Endothelial cell of umbilical vein (primary cell): ENCODE measurements at regions not wholly inside any gene's neighbourhood (a gene's known extent, or its start where the extent isn't known, plus 50 kb on each side); places are given as distances from the start of the nearest gene placed in this dataset.

Experiments used
- BruUV-seq: library from RNA; stranded (reverse); fragments of 400-500 nt; replicated peaks from 2 replicates; lab custom pipeline; 2021; lab: Mats Ljungman, UMichigan
- CTCF ChIA-PET: fragments of 300-600, 350-600 bp; sonication (Branson Sonifier 250); formaldehyde crosslinking; loops from one replicate; lab custom pipeline; 2021; ENCODE audit warnings: antibody characterized with exemption, inconsistent platforms; lab: Charles Lee
- POLR2A ChIA-PET: fragments of 300-600, 350-600 bp; sonication (Branson Sonifier 250); formaldehyde crosslinking; loops from one replicate; lab custom pipeline; 2021; ENCODE audit warnings: antibody characterized with exemption, inconsistent platforms; lab: Charles Lee
- DNase-seq: peaks from one replicate; pipeline ENCODE4 v3.0.0-alpha.2; 2011; ENCODE audit warnings: low read depth, low spot score
- FAIRE-seq: peaks from 2 replicates; lab custom pipeline; 2011; peaks lifted over from hg19 to GRCh38; lab: Jason Lieb, UNC
- H2AFZ ChIP-seq: 2 replicates; pipeline ENCODE4 v1.6.0; 2012; ENCODE audit warnings: low read depth, low read length, control low read depth, inconsistent platforms
- H3K27ac ChIP-seq: 2 replicates; pipeline ENCODE4 v1.5.1; 2011; ENCODE audit warnings: low read depth, mild to moderate bottlenecking, control low read depth, low read length, moderate library complexity; ENCODE audit not compliant: insufficient read depth
- H3K27me3 ChIP-seq, 2 experiments: 2 replicates each; pipeline versions ENCODE4 v1.6.0 to v1.6.1; 2011; ENCODE audit warnings: low read length in 2 of 2, mixed read lengths in 1 of 2; ENCODE audit not compliant: control insufficient read depth in 2 of 2, insufficient read depth in 2 of 2
- H3K36me3 ChIP-seq, 2 experiments: 2 replicates in 1 of 2; 3 replicates in 1 of 2; pipeline ENCODE4 v1.5.1; 2011; ENCODE audit warnings: low read length in 2 of 2, mild to moderate bottlenecking in 1 of 2, moderate library complexity in 1 of 2; ENCODE audit not compliant: control insufficient read depth in 2 of 2, insufficient read depth in 2 of 2; ENCODE audit errors: extremely low read depth in 1 of 2
- H3K4me1 ChIP-seq: 3 replicates; pipeline ENCODE4 v1.5.1; 2011; ENCODE audit warnings: mild to moderate bottlenecking, low read length; ENCODE audit not compliant: control insufficient read depth, insufficient read depth; ENCODE audit errors: extremely low read depth
- H3K4me2 ChIP-seq: 2 replicates; pipeline ENCODE4 v1.6.1; 2011; ENCODE audit warnings: low read length, control low read depth, mixed read lengths; ENCODE audit not compliant: insufficient read depth
- H3K4me3 ChIP-seq, 3 experiments: fragments of 200-600 bp in 1 of 3; sonication (generic), shearing (Covaris generic) in 1 of 3; replicated peaks in 1 of 3; 2 replicates each; pipeline ENCODE4 v1.5.1; 2011 to 2016; ENCODE audit warnings: control low read depth in 3 of 3, low read length in 3 of 3, mild to moderate bottlenecking in 2 of 3, inconsistent platforms in 1 of 3, low read depth in 1 of 3, moderate library complexity in 1 of 3; ENCODE audit not compliant: insufficient read depth in 1 of 3
- H3K79me2 ChIP-seq: 2 replicates; pipeline ENCODE4 v1.6.0; 2012; ENCODE audit warnings: low read length, inconsistent platforms; ENCODE audit not compliant: control insufficient read depth, insufficient read depth
- H3K9ac ChIP-seq: replicated peaks from 2 replicates; pipeline ENCODE3; 2011; ENCODE audit warnings: low read length, control low read depth; ENCODE audit not compliant: insufficient read depth; ENCODE audit errors: extremely low read depth
- H3K9me1 ChIP-seq: replicated peaks from 3 replicates; pipeline ENCODE4 v1.6.0; 2011; ENCODE audit warnings: mild to moderate bottlenecking, low read length; ENCODE audit not compliant: control insufficient read depth, insufficient read depth; ENCODE audit errors: extremely low read depth
- H3K9me3 ChIP-seq: replicated peaks from 2 replicates; pipeline ENCODE4 v1.5.1; 2012; ENCODE audit warnings: low read length, inconsistent platforms; ENCODE audit not compliant: control insufficient read depth, insufficient read depth
- H4K20me1 ChIP-seq: replicated peaks from 2 replicates; pipeline ENCODE3; 2011; ENCODE audit warnings: mild to moderate bottlenecking, low read length; ENCODE audit not compliant: control insufficient read depth, insufficient read depth; ENCODE audit errors: extremely low read depth
- CTCF ChIP-seq, 2 donors: IDR thresholded peaks; 1 replicate in 1 of 2; 2 replicates in 1 of 2; pipeline ENCODE4 v1.5.1; 2011; ENCODE audit warnings: low read length in 2 of 2, mild to moderate bottlenecking in 2 of 2, moderate library complexity in 2 of 2, control low read depth in 1 of 2, inconsistent platforms in 1 of 2, low read depth in 1 of 2; ENCODE audit not compliant: insufficient read depth in 1 of 2; ENCODE audit errors: extremely low read depth in 1 of 2
- EZH2 ChIP-seq: IDR thresholded peaks from 2 replicates; pipeline ENCODE4 v1.6.1; 2012; ENCODE audit warnings: borderline replicate concordance, low read depth, mild to moderate bottlenecking, moderate library complexity, low read length, inconsistent platforms; ENCODE audit not compliant: severe bottlenecking
- FOS ChIP-seq: IDR thresholded peaks from 2 replicates; pipeline ENCODE4 v1.6.1; 2011; ENCODE audit warnings: mild to moderate bottlenecking, low read length, moderate library complexity, borderline replicate concordance; ENCODE audit not compliant: insufficient read depth
- GATA2 ChIP-seq: IDR thresholded peaks from 2 replicates; pipeline ENCODE4 v1.7.0; 2011; ENCODE audit warnings: low read depth, mild to moderate bottlenecking, moderate library complexity, mixed read lengths, low read length; ENCODE audit not compliant: insufficient read length, insufficient read depth
- JUN ChIP-seq: IDR thresholded peaks from 2 replicates; pipeline ENCODE4 v1.6.1; 2011; ENCODE audit warnings: borderline replicate concordance, low read depth; ENCODE audit not compliant: insufficient read length, insufficient read depth
- MAX ChIP-seq: IDR thresholded peaks from 2 replicates; pipeline ENCODE4 v1.6.1; 2011; ENCODE audit not compliant: insufficient read depth, insufficient read length
- MYC ChIP-seq: IDR thresholded peaks from one replicate; pipeline ENCODE4 v1.6.1; 2011; ENCODE audit warnings: mild to moderate bottlenecking, low read depth, low read length
- POLR2A ChIP-seq: IDR thresholded peaks from 2 replicates; pipeline ENCODE4 v1.6.1; 2012; ENCODE audit warnings: low read depth, mild to moderate bottlenecking, control low read depth, low read length
- POLR2AphosphoS5 ChIP-seq: IDR thresholded peaks from 2 replicates; pipeline ENCODE4 v1.6.1; 2012; ENCODE audit warnings: low read depth, mild to moderate bottlenecking, control low read depth, low read length, moderate library complexity; ENCODE audit not compliant: insufficient read depth
- dilution Hi-C: fragments of 300-500 bp; cut with MboI; formaldehyde crosslinking; loops from one replicate; pipeline ENCODE4 v1.15.0; 2019; ENCODE audit warnings: low sequenced_read_pairs; ENCODE audit not compliant: extremely low pct_ligation_motif_present
- intact Hi-C: fragments of 100-400 bp; cut with micrococcal nuclease; formaldehyde crosslinking; loops from one replicate; pipeline ENCODE4 v1.10.0; 2022

- FAIRE-seq = no peak
- CTCF ChIA-PET = no interaction called here
These were observed 94.9 kb upstream of the TMPO start for GRCh38 chr12:98420461-98420860.

More at GRCh38 chr12:98420461-98420860, 94.9 kb upstream of the TMPO start:
- Histone ChIP-seq H3K9ac (no peak overlapping the region), H3K4me3 (no peak overlapping the region), H3K4me2 (no peak overlapping the region), H3K4me1 (peaks cover 17% of the 10 kb centered on the region), H3K9me1 (no peaks in the 10 kb centered on the region), H4K20me1 (no peaks in the 10 kb centered on the region), H3K9me3 (no peaks in the 10 kb centered on the region), H3K27ac (no peak overlapping the region), H3K27me3 (no peaks in the 10 kb centered on the region), H3K36me3 (no peaks in the 10 kb centered on the region), H3K79me2 (no peaks in the 10 kb centered on the region), H2AFZ (no peak overlapping the region)
- DNase-seq = no peak
- intact Hi-C loops (no loop called here), dilution Hi-C loops (no loop called here)
- POLR2A ChIA-PET = no interaction called here
- BruUV-seq = no TSS peak
- TF ChIP-seq MAX = no peak
- TF ChIP-seq POLR2AphosphoS5 = no peak
- TF ChIP-seq FOS = no peak
- TF ChIP-seq CTCF (IDR thresholded peaks at IDR 0.05; ENCODE audit: extremely low read depth in 1 of 2, insufficient read depth in 1 of 2, low read depth in 1 of 2, low read length in 2 of 2) = no peak
- no peak for TF ChIP-seq JUN
- TF ChIP-seq GATA2 = no peak
- TF ChIP-seq EZH2 = no peak
- TF ChIP-seq POLR2A = no peak
- TF ChIP-seq MYC = no peak
